Neural progenitor cell (in vitro differentiated cells): ENCODE measurements at regions not wholly inside any gene's neighbourhood (a gene's known extent, or its start where the extent isn't known, plus 50 kb on each side); places are given as distances from the start of the nearest gene placed in this dataset.

ENCODE experiments used
- DNase-seq: peaks from one replicate; pipeline ENCODE4 v3.0.0-alpha.2; 2016; ENCODE audit warnings: low spot score
- H2AFZ ChIP-seq: fragments of 200-600 bp; sonication (generic); replicated peaks from 2 replicates; pipeline ENCODE4 v1.6.1; 2016; ENCODE audit warnings: antibody characterized with exemption
- H3F3A ChIP-seq: fragments of 200-600 bp; sonication (generic); 2 replicates; pipeline ENCODE4 v1.6.1; 2016; ENCODE audit warnings: antibody characterized with exemption, low read depth
- H3K27ac ChIP-seq: fragments of 200-600 bp; sonication (generic); 2 replicates; pipeline ENCODE4 v1.5.1; 2016; ENCODE audit warnings: mild to moderate bottlenecking
- H3K27me3 ChIP-seq: fragments of 200-600 bp; sonication (generic); 2 replicates; pipeline ENCODE4 v1.6.1; 2016; ENCODE audit warnings: mild to moderate bottlenecking, moderate library complexity
- H3K36me3 ChIP-seq: fragments of 200-600 bp; sonication (generic); 2 replicates; pipeline ENCODE4 v1.5.1; 2016
- H3K4me1 ChIP-seq: fragments of 200-600 bp; sonication (generic); 2 replicates; pipeline ENCODE4 v1.6.1; 2016; ENCODE audit warnings: mixed run types
- H3K4me2 ChIP-seq: fragments of 200-600 bp; sonication (generic); 2 replicates; pipeline ENCODE4 v1.6.1; 2016
- H3K4me3 ChIP-seq: fragments of 200-600 bp; sonication (generic); 2 replicates; pipeline ENCODE4 v1.5.1; 2016
- H3K79me2 ChIP-seq: fragments of 200-600 bp; sonication (generic); 2 replicates; pipeline ENCODE4 v1.6.1; 2016; ENCODE audit warnings: low read depth
- H3K9ac ChIP-seq: fragments of 200-600 bp; sonication (generic); 2 replicates; pipeline ENCODE4 v1.6.1; 2016
- H3K9me3 ChIP-seq: fragments of 200-600 bp; sonication (generic); 2 replicates; pipeline ENCODE4 v1.5.1; 2016; ENCODE audit warnings: low read depth
- H4K20me1 ChIP-seq: fragments of 200-600 bp; sonication (generic); 2 replicates; pipeline ENCODE4 v1.6.1; 2016; ENCODE audit warnings: low read depth
- H3K27ac Mint-ChIP-seq: 3 replicates; pipeline ENCODE4 v1.8.0; 2021; ENCODE audit warnings: mixed read lengths
- H3K27me3 Mint-ChIP-seq: 2 replicates; pipeline ENCODE4 v1.8.0; 2022; ENCODE audit warnings: low read depth, mild to moderate bottlenecking, inconsistent platforms, moderate library complexity, mixed read lengths; ENCODE audit not compliant: insufficient read depth
- H3K36me3 Mint-ChIP-seq: 3 replicates; pipeline ENCODE4 v1.8.0; 2021; ENCODE audit warnings: mixed read lengths
- H3K4me1 Mint-ChIP-seq: 3 replicates; pipeline ENCODE4 v1.8.0; 2021; ENCODE audit warnings: mixed read lengths
- H3K4me3 Mint-ChIP-seq: 3 replicates; pipeline ENCODE4 v1.8.0; 2021; ENCODE audit warnings: mild to moderate bottlenecking, moderate library complexity, mixed read lengths
- H3K9me3 Mint-ChIP-seq: 3 replicates; pipeline ENCODE4 v1.8.0; 2020; ENCODE audit warnings: mixed read lengths
- EZH2 ChIP-seq: fragments of 200-600 bp; sonication (generic); IDR thresholded peaks from 2 replicates; pipeline ENCODE4 v1.6.1; 2017; ENCODE audit warnings: antibody characterized with exemption, mild to moderate bottlenecking, moderate library complexity
- EZH2phosphoT487 ChIP-seq: fragments of 200-600 bp; sonication (generic); IDR thresholded peaks from 2 replicates; pipeline ENCODE4 v1.6.1; 2017; ENCODE audit warnings: antibody characterized with exemption
- TF ChIP-seq, protein P1 (sequence below): fragments of 200-600 bp; sonication (generic); IDR thresholded peaks from 2 replicates; pipeline ENCODE4 v1.5.1; 2017; ENCODE audit warnings: antibody characterized with exemption, mild to moderate bottlenecking

DNA sequence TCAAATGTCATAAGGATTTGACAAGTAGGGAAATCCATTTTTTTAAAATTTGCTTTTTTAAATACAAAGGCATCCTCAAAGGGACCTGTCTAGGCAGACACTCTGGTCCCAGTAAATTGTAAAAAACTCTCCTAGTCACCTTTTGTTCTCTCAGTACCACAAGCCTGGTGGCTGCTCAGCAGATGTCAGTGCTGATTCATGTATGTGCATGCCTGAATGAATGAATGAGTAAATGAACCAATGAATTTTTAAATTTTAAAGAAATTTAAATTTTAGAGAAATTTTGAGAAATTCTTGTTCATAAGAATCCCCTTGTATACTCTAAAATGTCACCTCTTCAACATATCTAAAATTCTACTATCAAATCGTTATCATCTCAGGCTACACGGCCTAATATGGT is 199.5 kb downstream of the TLE3 start:
- peaks cover 4% of the 10 kb centered on the region for H3K9me3 Mint-ChIP-seq
- H3K27me3 Mint-ChIP-seq: peaks cover 22% of the 10 kb centered on the region
- no peaks in the 10 kb centered on the region for H4K20me1 ChIP-seq
- H3K4me3 ChIP-seq: no peak overlapping the region
- no peaks in the 10 kb centered on the region for H3K9me3 ChIP-seq
- H3K4me3 Mint-ChIP-seq: no peak overlapping the region
- no peaks in the 10 kb centered on the region for H3F3A ChIP-seq
- peaks cover 17% of the 10 kb centered on the region for H3K4me1 Mint-ChIP-seq
- H3K36me3 Mint-ChIP-seq: no peaks in the 10 kb centered on the region
- no peak overlapping the region for H3K27ac ChIP-seq
- H3K9ac ChIP-seq: no peak overlapping the region
- TF ChIP-seq EZH2 (no peak), EZH2phosphoT487 (no peak)
- TF ChIP-seq, protein P1, sequence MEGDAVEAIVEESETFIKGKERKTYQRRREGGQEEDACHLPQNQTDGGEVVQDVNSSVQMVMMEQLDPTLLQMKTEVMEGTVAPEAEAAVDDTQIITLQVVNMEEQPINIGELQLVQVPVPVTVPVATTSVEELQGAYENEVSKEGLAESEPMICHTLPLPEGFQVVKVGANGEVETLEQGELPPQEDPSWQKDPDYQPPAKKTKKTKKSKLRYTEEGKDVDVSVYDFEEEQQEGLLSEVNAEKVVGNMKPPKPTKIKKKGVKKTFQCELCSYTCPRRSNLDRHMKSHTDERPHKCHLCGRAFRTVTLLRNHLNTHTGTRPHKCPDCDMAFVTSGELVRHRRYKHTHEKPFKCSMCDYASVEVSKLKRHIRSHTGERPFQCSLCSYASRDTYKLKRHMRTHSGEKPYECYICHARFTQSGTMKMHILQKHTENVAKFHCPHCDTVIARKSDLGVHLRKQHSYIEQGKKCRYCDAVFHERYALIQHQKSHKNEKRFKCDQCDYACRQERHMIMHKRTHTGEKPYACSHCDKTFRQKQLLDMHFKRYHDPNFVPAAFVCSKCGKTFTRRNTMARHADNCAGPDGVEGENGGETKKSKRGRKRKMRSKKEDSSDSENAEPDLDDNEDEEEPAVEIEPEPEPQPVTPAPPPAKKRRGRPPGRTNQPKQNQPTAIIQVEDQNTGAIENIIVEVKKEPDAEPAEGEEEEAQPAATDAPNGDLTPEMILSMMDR: no peak
- H3K36me3 ChIP-seq: no peaks in the 10 kb centered on the region
- no peak overlapping the region for H3K27ac Mint-ChIP-seq
- no peaks in the 10 kb centered on the region for H3K79me2 ChIP-seq
- no peaks in the 10 kb centered on the region for H3K27me3 ChIP-seq
- no peak overlapping the region for H2AFZ ChIP-seq
- peaks cover 5% of the 10 kb centered on the region for H3K4me1 ChIP-seq
- DNase-seq: no peak
- H3K4me2 ChIP-seq: no peak overlapping the region

- Histone ChIP-seq H2AFZ (no peak overlapping the region), H3K27ac (no peak overlapping the region), H3K36me3 (no peaks in the 10 kb centered on the region), H3K4me3 (no peak overlapping the region), H3K9me3 (no peaks in the 10 kb centered on the region), H4K20me1 (no peaks in the 10 kb centered on the region), H3K79me2 (no peaks in the 10 kb centered on the region), H3K27me3 (no peaks in the 10 kb centered on the region), H3K9ac (no peak overlapping the region), H3K4me2 (no peak overlapping the region), H3F3A (no peaks in the 10 kb centered on the region), H3K4me1 (peaks cover 5% of the 10 kb centered on the region)
- Mint-ChIP-seq H3K9me3 (no peaks in the 10 kb centered on the region), H3K27me3 (peaks cover 8% of the 10 kb centered on the region), H3K4me1 (peaks cover 8% of the 10 kb centered on the region), H3K4me3 (no peak overlapping the region), H3K36me3 (no peaks in the 10 kb centered on the region), H3K27ac (no peak overlapping the region)
- TF ChIP-seq EZH2: no peak
- no peak for DNase-seq
Measured at GRCh38 chr15:69902414-69903062, 195.2 kb downstream of the TLE3 start.

- Mint-ChIP-seq H3K9me3 (no peaks in the 10 kb centered on the region), H3K4me1 (peaks cover 10% of the 10 kb centered on the region), H3K4me3 (no peak overlapping the region), H3K27ac (peak overlapping the region; percentile 26), H3K27me3 (peaks cover 5% of the 10 kb centered on the region), H3K36me3 (no peaks in the 10 kb centered on the region)
- Histone ChIP-seq H2AFZ (no peak overlapping the region), H3K4me3 (no peak overlapping the region), H3K79me2 (no peaks in the 10 kb centered on the region), H3K9ac (no peak overlapping the region), H3F3A (no peaks in the 10 kb centered on the region), H4K20me1 (no peaks in the 10 kb centered on the region), H3K9me3 (no peaks in the 10 kb centered on the region), H3K27ac (no peak overlapping the region), H3K27me3 (peaks cover 8% of the 10 kb centered on the region), H3K4me1 (peaks cover 7% of the 10 kb centered on the region), H3K4me2 (no peak overlapping the region), H3K36me3 (no peaks in the 10 kb centered on the region)
- no peak for TF ChIP-seq EZH2
- TF ChIP-seq, protein P1: no peak
- no peak for DNase-seq
Measured at GRCh38 chr15:69903470-69904469, 193.9 kb downstream of the TLE3 start.
